Common myeloid progenitor, CD34-positive (primary cell): ENCODE measurements at regions not wholly inside any gene's neighbourhood (a gene's known extent, or its start where the extent isn't known, plus 50 kb on each side); places are given as distances from the start of the nearest gene placed in this dataset.
"Not testable (repeated sequence)": the region's sequence is repeated elsewhere in the genome, so short reads cannot be mapped to it uniquely, and the experiment has no call there.

Source experiments
- CTCF ChIA-PET: fragments of 350-600 bp; sonication (Branson Sonifier 250); formaldehyde crosslinking; loops from one replicate; lab custom pipeline; 2021; ENCODE audit warnings: antibody characterized with exemption; lab: Charles Lee
- POLR2A ChIA-PET: fragments of 350-600 bp; sonication (Branson Sonifier 250); formaldehyde crosslinking; loops from one replicate; lab custom pipeline; 2021; ENCODE audit warnings: antibody characterized with exemption; lab: Charles Lee
- DNase-seq, 3 donors: peaks; one replicate each; pipeline versions ENCODE4 v3.0.0 to v3.0.0-alpha.2; 2013
- H3K27ac ChIP-seq, 2 experiments: 1 replicate in 1 of 2; 2 replicates in 1 of 2; pipeline ENCODE4 v1.7.0; 2013; ENCODE audit warnings: inconsistent platforms in 2 of 2, low read length in 2 of 2, mild to moderate bottlenecking in 2 of 2, low read depth in 1 of 2, moderate library complexity in 1 of 2; ENCODE audit not compliant: severe bottlenecking in 2 of 2, insufficient read depth in 1 of 2, poor library complexity in 1 of 2
- H3K27me3 ChIP-seq, 5 experiments: replicated peaks in 2 of 5; 1 replicate in 3 of 5; 2 replicates in 2 of 5; pipeline versions ENCODE4 v1.6.1 to v1.7.0; 2013; ENCODE audit warnings: low read length in 4 of 5, mild to moderate bottlenecking in 2 of 5, moderate library complexity in 2 of 5, inconsistent platforms in 1 of 5; ENCODE audit not compliant: insufficient read depth in 5 of 5, control insufficient read depth in 4 of 5
- H3K36me3 ChIP-seq, 4 experiments: 1 replicate in 2 of 4; 2 replicates in 2 of 4; pipeline versions ENCODE4 v1.6.1 to v1.7.0; 2013; ENCODE audit warnings: low read length in 3 of 4, control low read depth in 1 of 4, mild to moderate bottlenecking in 1 of 4; ENCODE audit not compliant: control insufficient read depth in 4 of 4, insufficient read depth in 4 of 4
- H3K4me1 ChIP-seq, 4 experiments: 1 replicate in 3 of 4; 2 replicates in 1 of 4; pipeline versions ENCODE4 v1.6.1 to v1.7.1; 2013; ENCODE audit warnings: low read length in 3 of 4, mild to moderate bottlenecking in 3 of 4, control low read depth in 1 of 4, inconsistent platforms in 1 of 4, moderate library complexity in 1 of 4; ENCODE audit not compliant: control insufficient read depth in 4 of 4, insufficient read depth in 4 of 4; ENCODE audit errors: control extremely low read depth in 1 of 4
- H3K4me3 ChIP-seq, 7 experiments: 1 replicate in 4 of 7; 2 replicates in 3 of 7; pipeline versions ENCODE4 v1.5.1 to v1.7.0; 2013; ENCODE audit warnings: mild to moderate bottlenecking in 7 of 7, low read length in 6 of 7, moderate library complexity in 6 of 7, inconsistent platforms in 2 of 7, low read depth in 2 of 7, control low read depth in 1 of 7; ENCODE audit not compliant: insufficient read depth in 4 of 7, control insufficient read depth in 1 of 7; ENCODE audit errors: extremely low read depth in 1 of 7
- H3K9me3 ChIP-seq, 5 experiments: 1 replicate in 4 of 5; 2 replicates in 1 of 5; pipeline versions ENCODE4 v1.6.1 to v1.7.1; 2013; ENCODE audit warnings: low read length in 4 of 5, mild to moderate bottlenecking in 2 of 5, inconsistent platforms in 1 of 5, low read depth in 1 of 5, moderate library complexity in 1 of 5; ENCODE audit not compliant: control insufficient read depth in 4 of 5, insufficient read depth in 2 of 5; ENCODE audit errors: control extremely low read depth in 1 of 5
- WGBS: methylation state at CpG from one replicate; pipeline ENCODE4 v1.1.5; 2013; ENCODE audit not compliant: insufficient coverage; 5-methylcytosine and 5-hydroxymethylcytosine counted together

DNA sequence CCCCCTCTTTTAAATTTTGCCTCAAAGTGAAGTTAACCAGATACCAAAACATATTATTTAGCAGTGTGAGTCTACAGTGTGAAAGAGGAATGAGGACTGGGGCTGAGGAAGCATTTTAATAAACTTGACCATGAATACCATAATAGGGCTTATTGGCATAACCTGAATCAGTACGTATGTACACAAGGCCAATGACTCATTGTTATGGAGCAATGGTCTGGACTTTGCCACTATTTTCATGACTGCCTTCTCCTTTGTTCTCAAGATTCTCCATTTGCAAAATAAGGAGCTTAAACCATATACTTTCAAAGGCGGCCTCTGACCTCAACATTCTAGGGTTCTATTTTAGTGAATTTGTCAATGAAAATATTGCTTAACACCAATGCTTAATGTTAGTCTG lies 102.8 kb upstream of the OR13H1 start:
- Histone ChIP-seq H3K27me3 (no peaks in the 10 kb centered on the region), H3K4me3 (no peak overlapping the region), H3K9me3 (no peaks in the 10 kb centered on the region), H3K4me1 (no peaks in the 10 kb centered on the region), H3K27ac (no peak overlapping the region), H3K36me3 (no peaks in the 10 kb centered on the region)
- ChIA-PET POLR2A (no interaction called here), CTCF (no interaction called here)
- WGBS, result 38% methylated on average over 1 of the region's 2 CpGs
- DNase-seq, result no peak

DNA sequence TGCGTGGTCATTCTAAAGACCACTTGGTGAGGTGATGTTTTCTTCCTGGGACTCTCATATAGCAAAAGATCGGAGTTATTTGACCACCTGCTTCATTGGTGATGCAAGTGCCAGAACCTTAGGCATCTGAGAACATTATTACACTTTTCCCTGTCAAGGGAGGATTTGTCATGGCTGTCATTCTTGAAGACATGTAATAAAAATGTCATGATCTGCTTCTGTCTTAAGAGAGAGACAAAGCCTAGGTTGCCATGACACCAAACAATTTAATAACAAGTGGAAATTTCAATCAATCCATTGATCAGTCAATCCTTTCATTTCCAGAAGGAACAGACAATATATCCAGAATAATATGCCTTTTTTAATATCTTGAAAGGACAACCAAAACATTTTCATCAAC lies 97.9 kb upstream of the OR13H1 start:
- Histone ChIP-seq H3K4me3 (no peak overlapping the region), H3K27me3 (no peaks in the 10 kb centered on the region), H3K27ac (no peak overlapping the region), H3K9me3 (peaks cover 0 to 1% (median 0%) of the 10 kb centered on the region in 5 experiments), H3K4me1 (no peaks in the 10 kb centered on the region), H3K36me3 (no peaks in the 10 kb centered on the region)
- DNase-seq, result no peak
- POLR2A ChIA-PET, result no interaction called here
- WGBS, result 49% methylated on average over 2 of the region's 2 CpGs
- CTCF ChIA-PET, result no interaction called here

DNA sequence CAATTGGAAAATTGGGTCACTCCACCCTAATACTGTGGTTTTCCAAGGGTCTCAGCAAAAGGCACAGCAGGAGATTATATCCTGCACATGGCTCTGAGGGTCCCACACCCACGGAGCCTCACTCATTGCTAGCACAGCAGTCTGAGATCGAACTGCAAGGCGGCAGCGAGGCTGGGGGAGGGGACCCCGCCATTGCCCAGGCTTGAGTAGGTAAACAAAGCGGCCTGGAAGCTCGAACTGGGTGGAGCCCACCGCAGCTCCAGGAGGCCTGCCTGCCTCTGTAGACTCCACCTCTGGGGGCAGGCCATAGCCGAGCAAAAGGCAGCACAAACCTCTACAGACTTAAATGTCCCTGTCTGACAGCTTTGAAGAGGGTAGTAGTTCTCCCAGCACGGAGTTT lies 82.0 kb upstream of the OR13H1 start:
- H3K4me3 ChIP-seq, POLR2A ChIA-PET, H3K4me1 ChIP-seq, H3K27me3 ChIP-seq, CTCF ChIA-PET, H3K27ac ChIP-seq, DNase-seq, H3K9me3 ChIP-seq, H3K36me3 ChIP-seq: not testable (repeated sequence)
- WGBS, result 96% methylated on average over 10 of the region's 10 CpGs

DNA sequence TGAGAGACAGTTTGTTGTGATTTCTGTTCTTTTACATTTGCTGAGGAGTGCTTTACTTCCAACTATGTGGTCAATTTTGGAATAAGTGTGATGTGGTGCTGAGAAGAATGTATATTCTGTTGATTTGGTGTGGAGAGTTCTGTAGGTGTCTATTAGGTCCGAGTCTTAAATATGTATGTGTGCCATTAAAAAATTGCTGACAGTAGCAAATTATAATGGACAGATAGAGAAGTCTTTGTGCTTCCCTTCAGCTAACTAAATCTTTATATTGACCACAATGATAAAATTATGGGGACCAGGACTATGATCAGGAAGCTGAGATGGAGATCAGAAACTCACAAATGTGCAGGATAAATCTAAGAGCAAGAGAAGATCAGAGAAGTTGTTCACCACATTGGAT lies 70.1 kb upstream of the OR13H1 start:
- POLR2A ChIA-PET, result not testable (repeated sequence)
- whole genome bisulfite sequencing, result no CpG with 5 or more reads among the region's 1 CpG

DNA sequence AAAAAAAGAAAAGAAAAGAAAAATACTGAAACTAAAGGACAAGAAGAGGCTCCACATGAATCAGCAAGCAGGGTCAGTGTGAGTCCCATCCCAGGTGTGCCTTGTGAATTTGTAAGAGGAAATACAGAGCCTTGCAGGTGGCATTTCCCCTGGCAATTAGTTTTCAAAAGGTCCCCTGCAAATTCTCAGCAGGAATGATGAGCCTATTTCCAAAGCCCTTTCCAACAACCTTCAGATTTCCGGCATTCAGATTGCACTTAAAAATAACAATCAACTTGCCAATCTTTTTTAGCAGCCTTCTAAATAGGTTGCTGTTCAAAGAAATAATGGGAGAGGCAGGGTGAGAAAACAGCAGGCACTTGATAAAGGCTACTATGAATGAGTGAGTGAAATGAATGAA lies 66.4 kb upstream of the OR13H1 start:
- Histone ChIP-seq H3K4me3 (no peak overlapping the region), H3K27ac (no peak overlapping the region), H3K36me3 (no peaks in the 10 kb centered on the region), H3K9me3 (peaks cover 0 to 4% (median 0%) of the 10 kb centered on the region in 5 experiments), H3K27me3 (peaks cover 0 to 5% (median 0%) of the 10 kb centered on the region in 5 experiments), H3K4me1 (no peaks in the 10 kb centered on the region)
- ChIA-PET POLR2A (no interaction called here), CTCF (no interaction called here)
- DNase-seq, result no peak
- WGBS, result no CpG with 5 or more reads among the region's 1 CpG

More for the DNA sequence above, 70.1 kb upstream of the OR13H1 start:
- CTCF ChIA-PET, H3K4me1 ChIP-seq, H3K36me3 ChIP-seq, H3K27ac ChIP-seq, H3K27me3 ChIP-seq, DNase-seq, H3K9me3 ChIP-seq, H3K4me3 ChIP-seq: not testable (repeated sequence)
